HCT116 (cell line): ENCODE measurements at regions not wholly inside any gene's neighbourhood (a gene's known extent, or its start where the extent isn't known, plus 50 kb on each side); places are given as distances from the start of the nearest gene placed in this dataset.

Source experiments
- EZH2 ChIP-seq: fragments of 200-600 bp; sonication (generic); IDR thresholded peaks from 2 replicates; pipeline ENCODE4 v1.6.1; 2017; ENCODE audit warnings: antibody characterized with exemption, mixed run types
- POLR2A ChIP-seq: IDR thresholded peaks from 2 replicates; pipeline ENCODE4 v1.7.0; 2011; ENCODE audit warnings: borderline replicate concordance; ENCODE audit not compliant: insufficient read depth, insufficient read length; ENCODE audit errors: extremely low read depth
- POLR2AphosphoS5 ChIP-seq: IDR thresholded peaks from 2 replicates; pipeline ENCODE4 v1.6.1; 2011; ENCODE audit warnings: mild to moderate bottlenecking, low read depth, low read length, moderate library complexity

GRCh38 chr11:116640641-116641402 is 132.0 kb downstream of the BUD13 start:
- TF ChIP-seq EZH2 (no peak), POLR2AphosphoS5 (no peak), POLR2A (no peak)
